DOHH2 (cell line): ENCODE measurements at regions not wholly inside any gene's neighbourhood (a gene's known extent, or its start where the extent isn't known, plus 50 kb on each side); places are given as distances from the start of the nearest gene placed in this dataset.

Experiments used
- H3F3A ChIP-seq: fragments of 200-600 bp; sonication (generic), shearing (Covaris generic); 2 replicates; pipeline ENCODE4 v1.6.0; 2016; ENCODE audit warnings: antibody characterized with exemption, mild to moderate bottlenecking; ENCODE audit not compliant: control insufficient read depth, insufficient read depth
- H3K27ac ChIP-seq: fragments of 200-600 bp; sonication (generic); 2 replicates; pipeline ENCODE4 v1.5.1; 2014; ENCODE audit warnings: low read depth, mild to moderate bottlenecking, low read length, moderate library complexity
- H3K27me3 ChIP-seq: fragments of 200-600 bp; sonication (generic); 2 replicates; pipeline ENCODE4 v1.6.1; 2014; ENCODE audit warnings: mild to moderate bottlenecking, low read length, mixed read lengths; ENCODE audit not compliant: control insufficient read depth
- H3K36me3 ChIP-seq: fragments of 200-600 bp; sonication (generic); 2 replicates; pipeline ENCODE4 v1.6.1; 2014; ENCODE audit warnings: mild to moderate bottlenecking, low read length, moderate library complexity, mixed read lengths; ENCODE audit not compliant: control insufficient read depth
- H3K4me1 ChIP-seq: fragments of 200-600 bp; sonication (generic); 2 replicates; pipeline ENCODE4 v1.6.1; 2014; ENCODE audit warnings: mild to moderate bottlenecking, low read length, mixed read lengths; ENCODE audit not compliant: control insufficient read depth
- H3K4me2 ChIP-seq: fragments of 200-600 bp; sonication (generic); 2 replicates; pipeline ENCODE4 v1.6.0; 2014; ENCODE audit warnings: mild to moderate bottlenecking, low read length, moderate library complexity
- H3K4me3 ChIP-seq: fragments of 200-600 bp; sonication (generic); 2 replicates; pipeline ENCODE4 v1.5.1; 2014; ENCODE audit warnings: mild to moderate bottlenecking, low read length, mixed read lengths
- H3K79me2 ChIP-seq: fragments of 200-600 bp; sonication (generic); 2 replicates; pipeline ENCODE4 v1.6.1; 2014; ENCODE audit warnings: mild to moderate bottlenecking, low read length, mixed read lengths; ENCODE audit not compliant: control insufficient read depth
- H3K9me2 ChIP-seq: fragments of 200-600 bp; sonication (generic); replicated peaks from 2 replicates; pipeline ENCODE4 v1.6.1; 2014; ENCODE audit warnings: mild to moderate bottlenecking, low read length, mixed read lengths; ENCODE audit not compliant: control insufficient read depth
- H3K9me3 ChIP-seq: fragments of 200-600 bp; sonication (generic); 2 replicates; pipeline ENCODE4 v1.6.1; 2014; ENCODE audit warnings: antibody characterized with exemption, low read length, mixed read lengths; ENCODE audit not compliant: control insufficient read depth, insufficient read depth
- H4K20me1 ChIP-seq: fragments of 200-600 bp; sonication (generic); 2 replicates; pipeline ENCODE4 v1.6.0; 2014; ENCODE audit warnings: low read depth, mild to moderate bottlenecking, antibody characterized with exemption, low read length, moderate library complexity; ENCODE audit not compliant: control insufficient read depth, insufficient read depth
- CTCF ChIP-seq: fragments of 200-600 bp; sonication (generic); IDR thresholded peaks from one replicate; pipeline ENCODE4 v1.5.1; 2014; ENCODE audit warnings: antibody characterized with exemption, mild to moderate bottlenecking, low read depth, low read length; ENCODE audit not compliant: poor library complexity, severe bottlenecking
- EZH2phosphoT487 ChIP-seq: fragments of 200-600 bp; sonication (generic); IDR thresholded peaks from 2 replicates; pipeline ENCODE4 v1.6.1; 2017; ENCODE audit warnings: borderline replicate concordance, mild to moderate bottlenecking, antibody characterized with exemption, low read length, moderate library complexity, mixed read lengths

- no peaks in the 10 kb centered on the region for H3K79me2 ChIP-seq
- H3K27ac ChIP-seq, result no peak overlapping the region
- no peaks in the 10 kb centered on the region for H3K9me2 ChIP-seq
- no peaks in the 10 kb centered on the region for H4K20me1 ChIP-seq
- H3K27me3 ChIP-seq, result no peaks in the 10 kb centered on the region
- H3K4me3 ChIP-seq, result no peak overlapping the region
- H3K4me1 ChIP-seq, result no peaks in the 10 kb centered on the region
- no peak for TF ChIP-seq EZH2phosphoT487
- no peak for TF ChIP-seq CTCF
- no peak overlapping the region for H3K4me2 ChIP-seq
- H3K9me3 ChIP-seq, result no peaks in the 10 kb centered on the region
- no peaks in the 10 kb centered on the region for H3F3A ChIP-seq
- no peaks in the 10 kb centered on the region for H3K36me3 ChIP-seq
Measured at GRCh38 chr11:104798789-104799188, 99.5 kb downstream of the CASP12 start.

GRCh38 chr11:104796301-104796700 lies 102.0 kb downstream of the CASP12 start:
- Histone ChIP-seq H3K27ac (no peak overlapping the region), H3K9me2 (no peaks in the 10 kb centered on the region), H3K4me2 (no peak overlapping the region), H3K4me1 (no peaks in the 10 kb centered on the region), H3K36me3 (no peaks in the 10 kb centered on the region), H3K4me3 (no peak overlapping the region), H3K9me3 (no peaks in the 10 kb centered on the region), H4K20me1 (no peaks in the 10 kb centered on the region), H3F3A (no peaks in the 10 kb centered on the region), H3K79me2 (no peaks in the 10 kb centered on the region), H3K27me3 (no peaks in the 10 kb centered on the region)
- TF ChIP-seq EZH2phosphoT487 (no peak), CTCF (no peak)

- no peak for TF ChIP-seq EZH2phosphoT487
- no peak for TF ChIP-seq CTCF
- Histone ChIP-seq H3F3A (no peaks in the 10 kb centered on the region), H3K4me2 (no peak overlapping the region), H4K20me1 (no peaks in the 10 kb centered on the region), H3K27me3 (no peaks in the 10 kb centered on the region), H3K36me3 (no peaks in the 10 kb centered on the region), H3K27ac (no peak overlapping the region), H3K4me1 (no peaks in the 10 kb centered on the region), H3K9me3 (no peaks in the 10 kb centered on the region), H3K9me2 (no peaks in the 10 kb centered on the region), H3K4me3 (no peak overlapping the region), H3K79me2 (no peaks in the 10 kb centered on the region)
Measured at GRCh38 chr11:104795501-104796213, 102.6 kb downstream of the CASP12 start.
